ENCODE measurements at regions not wholly inside any gene's neighbourhood (a gene's known extent, or its start where the extent isn't known, plus 50 kb on each side); places are given as distances from the start of the nearest gene placed in this dataset.

DNA sequence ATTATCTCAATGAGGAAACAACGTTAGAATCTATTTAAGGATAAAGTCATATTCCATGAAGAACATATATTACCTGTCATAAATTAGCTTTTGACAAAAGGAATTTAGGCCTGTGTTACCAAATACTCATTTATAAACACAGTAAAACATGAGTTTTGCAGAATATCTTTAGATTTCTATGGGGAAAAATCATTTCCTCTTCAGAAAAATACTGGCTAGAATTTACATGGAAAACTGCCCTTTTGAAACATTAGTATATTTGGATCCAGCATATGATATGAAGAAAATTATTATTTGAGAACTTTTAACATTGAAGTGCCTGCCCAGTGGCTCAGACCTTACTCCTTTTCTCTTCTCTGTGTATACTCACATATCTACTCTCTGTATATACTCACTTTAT, 131.4 kb upstream of the NEIL3 start:
- Histone ChIP-seq H3K36me3 (ENCODE audit: insufficient read depth, low read length) (no peaks in the 10 kb centered on the region), H3F3A (ENCODE audit: low read depth) (no peaks in the 10 kb centered on the region), H3K9ac (ENCODE audit: low read depth, low read length, poor library complexity, severe bottlenecking) (no peak overlapping the region), H3K27me3 (ENCODE audit: insufficient read depth, low read length, poor library complexity, severe bottlenecking) (no peaks in the 10 kb centered on the region), H4K20me1 (ENCODE audit: insufficient read depth, low read length, poor library complexity, severe bottlenecking) (no peaks in the 10 kb centered on the region), H3K9me3 (ENCODE audit: insufficient read depth, low read depth, low read length) (no peaks in the 10 kb centered on the region), H3K4me2 (ENCODE audit: low read depth, low read length, poor library complexity, severe bottlenecking) (no peak overlapping the region), H3K79me2 (ENCODE audit: insufficient read depth, low read length) (no peaks in the 10 kb centered on the region), H2AFZ (ENCODE audit: low read length) (no peak overlapping the region), H3K9me2 (replicated peaks; ENCODE audit: low read depth, low read length) (no peaks in the 10 kb centered on the region), H3K4me1 (ENCODE audit: insufficient read depth, low read length, poor library complexity, severe bottlenecking) (no peaks in the 10 kb centered on the region), H3K4me3 (ENCODE audit: low read length, poor library complexity, severe bottlenecking) (no peak overlapping the region)
- TF ChIP-seq CTCF (conservative IDR thresholded peaks at IDR 0.05; ENCODE audit: low read length) (no peak), EZH2phosphoT487 (IDR thresholded peaks at IDR 0.05; ENCODE audit: borderline replicate concordance) (no peak)

DNA sequence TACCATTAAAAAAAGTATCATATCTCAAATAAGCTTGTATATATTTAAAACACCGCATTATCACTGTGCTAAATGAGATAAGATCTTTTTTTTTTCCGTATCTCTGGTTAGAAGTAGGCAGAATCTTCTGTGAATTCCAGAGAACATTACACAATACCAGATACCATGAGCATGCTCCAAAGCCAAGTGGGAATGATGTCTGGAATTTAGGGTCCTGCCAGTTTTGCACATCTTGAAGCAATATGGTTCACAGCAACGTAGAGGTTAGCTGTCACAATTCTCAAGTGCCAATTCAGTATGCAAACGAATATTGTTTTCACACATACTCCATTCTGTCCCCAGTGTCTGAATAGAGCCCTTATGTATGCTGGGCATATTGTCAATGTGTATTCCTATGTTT, 127.5 kb upstream of the NEIL3 start:
- no peaks in the 10 kb centered on the region for H3K36me3 ChIP-seq (ENCODE audit: insufficient read depth, low read length)
- TF ChIP-seq EZH2phosphoT487 (IDR thresholded peaks at IDR 0.05; ENCODE audit: borderline replicate concordance) (no peak), CTCF (conservative IDR thresholded peaks at IDR 0.05; ENCODE audit: low read length) (no peak)
- no peak overlapping the region for H3K9ac ChIP-seq (ENCODE audit: low read depth, low read length, poor library complexity, severe bottlenecking)
- no peaks in the 10 kb centered on the region for H4K20me1 ChIP-seq (ENCODE audit: insufficient read depth, low read length, poor library complexity, severe bottlenecking)
- H3F3A ChIP-seq (ENCODE audit: low read depth), result no peaks in the 10 kb centered on the region
- no peaks in the 10 kb centered on the region for H3K79me2 ChIP-seq (ENCODE audit: insufficient read depth, low read length)
- no peak overlapping the region for H2AFZ ChIP-seq (ENCODE audit: low read length)
- no peaks in the 10 kb centered on the region for H3K9me2 ChIP-seq (replicated peaks; ENCODE audit: low read depth, low read length)
- no peak overlapping the region for H3K4me3 ChIP-seq (ENCODE audit: low read length, poor library complexity, severe bottlenecking)
- no peaks in the 10 kb centered on the region for H3K9me3 ChIP-seq (ENCODE audit: insufficient read depth, low read depth, low read length)
- H3K4me2 ChIP-seq (ENCODE audit: low read depth, low read length, poor library complexity, severe bottlenecking), result no peak overlapping the region
- no peaks in the 10 kb centered on the region for H3K4me1 ChIP-seq (ENCODE audit: insufficient read depth, low read length, poor library complexity, severe bottlenecking)
- no peaks in the 10 kb centered on the region for H3K27me3 ChIP-seq (ENCODE audit: insufficient read depth, low read length, poor library complexity, severe bottlenecking)

- Histone ChIP-seq H2AFZ (ENCODE audit: low read length) (no peak overlapping the region), H3K36me3 (ENCODE audit: insufficient read depth, low read length) (no peaks in the 10 kb centered on the region), H3K9me3 (ENCODE audit: insufficient read depth, low read depth, low read length) (no peaks in the 10 kb centered on the region), H3K27me3 (ENCODE audit: insufficient read depth, low read length, poor library complexity, severe bottlenecking) (no peaks in the 10 kb centered on the region), H3K9me2 (replicated peaks; ENCODE audit: low read depth, low read length) (no peaks in the 10 kb centered on the region), H3F3A (ENCODE audit: low read depth) (no peaks in the 10 kb centered on the region), H3K4me2 (ENCODE audit: low read depth, low read length, poor library complexity, severe bottlenecking) (no peak overlapping the region), H4K20me1 (ENCODE audit: insufficient read depth, low read length, poor library complexity, severe bottlenecking) (no peaks in the 10 kb centered on the region), H3K9ac (ENCODE audit: low read depth, low read length, poor library complexity, severe bottlenecking) (no peak overlapping the region), H3K4me3 (ENCODE audit: low read length, poor library complexity, severe bottlenecking) (no peak overlapping the region), H3K79me2 (ENCODE audit: insufficient read depth, low read length) (no peaks in the 10 kb centered on the region), H3K4me1 (ENCODE audit: insufficient read depth, low read length, poor library complexity, severe bottlenecking) (no peaks in the 10 kb centered on the region)
- no peak for TF ChIP-seq CTCF (conservative IDR thresholded peaks at IDR 0.05; ENCODE audit: low read length)
- TF ChIP-seq EZH2phosphoT487 (IDR thresholded peaks at IDR 0.05; ENCODE audit: borderline replicate concordance), result no peak
Measured at GRCh38 chr4:177182728-177183127, 126.9 kb upstream of the NEIL3 start.

Measured in Loucy (cell line).